Astrocyte (in vitro differentiated cells and primary cell): ENCODE measurements at regions not wholly inside any gene's neighbourhood (a gene's known extent, or its start where the extent isn't known, plus 50 kb on each side); places are given as distances from the start of the nearest gene placed in this dataset.

Source experiments
- EZH2 ChIP-seq: IDR thresholded peaks from 2 replicates; pipeline ENCODE4 v1.6.1; 2012; ENCODE audit warnings: mild to moderate bottlenecking, low read length, inconsistent platforms; ENCODE audit not compliant: insufficient read depth
- TF ChIP-seq, protein P1 (sequence below): IDR thresholded peaks from 2 replicates; pipeline ENCODE4 v1.5.1; 2011; ENCODE audit warnings: low read depth, mild to moderate bottlenecking, inconsistent platforms, low read length, moderate library complexity; ENCODE audit not compliant: insufficient read depth

DNA sequence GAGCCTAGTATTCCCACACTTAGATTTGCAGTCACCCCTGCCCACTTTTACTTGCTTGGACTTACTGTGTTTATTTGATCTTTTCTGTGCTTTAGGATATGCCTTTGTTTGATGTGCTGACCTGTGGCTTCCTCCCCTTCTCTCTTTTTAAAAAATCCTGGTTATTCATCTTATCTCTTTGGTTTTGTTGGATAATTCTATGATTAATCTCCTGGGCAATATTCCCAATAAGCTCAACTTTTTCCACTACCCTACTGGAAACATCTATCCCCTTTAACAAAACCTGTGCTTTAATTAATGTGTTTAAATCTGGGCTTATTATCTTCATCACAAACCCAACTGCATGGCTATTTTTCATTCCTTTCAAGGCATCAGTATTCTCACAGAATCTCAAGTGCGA lies 476.0 kb upstream of the TGFBR2 start:
- TF ChIP-seq, protein P1, sequence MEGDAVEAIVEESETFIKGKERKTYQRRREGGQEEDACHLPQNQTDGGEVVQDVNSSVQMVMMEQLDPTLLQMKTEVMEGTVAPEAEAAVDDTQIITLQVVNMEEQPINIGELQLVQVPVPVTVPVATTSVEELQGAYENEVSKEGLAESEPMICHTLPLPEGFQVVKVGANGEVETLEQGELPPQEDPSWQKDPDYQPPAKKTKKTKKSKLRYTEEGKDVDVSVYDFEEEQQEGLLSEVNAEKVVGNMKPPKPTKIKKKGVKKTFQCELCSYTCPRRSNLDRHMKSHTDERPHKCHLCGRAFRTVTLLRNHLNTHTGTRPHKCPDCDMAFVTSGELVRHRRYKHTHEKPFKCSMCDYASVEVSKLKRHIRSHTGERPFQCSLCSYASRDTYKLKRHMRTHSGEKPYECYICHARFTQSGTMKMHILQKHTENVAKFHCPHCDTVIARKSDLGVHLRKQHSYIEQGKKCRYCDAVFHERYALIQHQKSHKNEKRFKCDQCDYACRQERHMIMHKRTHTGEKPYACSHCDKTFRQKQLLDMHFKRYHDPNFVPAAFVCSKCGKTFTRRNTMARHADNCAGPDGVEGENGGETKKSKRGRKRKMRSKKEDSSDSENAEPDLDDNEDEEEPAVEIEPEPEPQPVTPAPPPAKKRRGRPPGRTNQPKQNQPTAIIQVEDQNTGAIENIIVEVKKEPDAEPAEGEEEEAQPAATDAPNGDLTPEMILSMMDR, result no peak
- no peak for TF ChIP-seq EZH2
